SK-N-MC (cell line): ENCODE measurements at regions not wholly inside any gene's neighbourhood (a gene's known extent, or its start where the extent isn't known, plus 50 kb on each side); places are given as distances from the start of the nearest gene placed in this dataset.

Source experiments
- EZH2 ChIP-seq: fragments of 200-600 bp; sonication (generic); IDR thresholded peaks from one replicate; pipeline ENCODE4 v1.6.1; 2017; ENCODE audit warnings: antibody characterized with exemption
- POLR2AphosphoS5 ChIP-seq: IDR thresholded peaks from 2 replicates; pipeline ENCODE4 v1.6.1; 2012; ENCODE audit warnings: mild to moderate bottlenecking, low read depth, low read length, borderline replicate concordance

GRCh38 chr1:118618618-118619340 lies 369.4 kb downstream of the TBX15 start:
- TF ChIP-seq EZH2 = no peak
- TF ChIP-seq POLR2AphosphoS5 = no peak
